Right atrium auricular region (tissue), 2 donors: ENCODE measurements at regions not wholly inside any gene's neighbourhood (a gene's known extent, or its start where the extent isn't known, plus 50 kb on each side); places are given as distances from the start of the nearest gene placed in this dataset.

ENCODE experiments used
- DNase-seq: peaks from one replicate; pipeline ENCODE4 v3.0.0-alpha.2; 2019; ENCODE audit warnings: low spot score
- H3K27ac ChIP-seq, 2 donors: fragments of 200-600 bp; sonication (generic); 1 replicate in 1 of 2; 2 replicates in 1 of 2; pipeline ENCODE4 v1.5.1; 2016 to 2019
- H3K27me3 ChIP-seq, 2 donors: fragments of 200-600 bp; sonication (generic); one replicate each; pipeline versions ENCODE4 v1.5.1 to v1.6.0; 2017 to 2019
- H3K36me3 ChIP-seq: fragments of 200-600 bp; sonication (generic); one replicate; pipeline ENCODE4 v1.5.1; 2016
- H3K4me1 ChIP-seq, 2 donors: fragments of 200-600 bp; sonication (generic); one replicate each; pipeline versions ENCODE4 v1.5.1 to v1.6.0; 2017 to 2019
- H3K4me3 ChIP-seq, 2 donors: fragments of 200-600 bp; sonication (generic); 1 replicate in 1 of 2; 2 replicates in 1 of 2; pipeline ENCODE4 v1.5.1; 2017 to 2019; ENCODE audit warnings: mild to moderate bottlenecking in 1 of 2, moderate library complexity in 1 of 2
- H3K9me3 ChIP-seq, 2 donors: fragments of 200-600 bp; sonication (generic); one replicate each; pipeline ENCODE4 v1.5.1; 2019
- CTCF ChIP-seq, 2 donors: fragments of 200-600 bp; sonication (generic); IDR thresholded peaks; one replicate each; pipeline ENCODE4 v1.5.1; 2019; ENCODE audit warnings: antibody characterized with exemption in 2 of 2

DNA sequence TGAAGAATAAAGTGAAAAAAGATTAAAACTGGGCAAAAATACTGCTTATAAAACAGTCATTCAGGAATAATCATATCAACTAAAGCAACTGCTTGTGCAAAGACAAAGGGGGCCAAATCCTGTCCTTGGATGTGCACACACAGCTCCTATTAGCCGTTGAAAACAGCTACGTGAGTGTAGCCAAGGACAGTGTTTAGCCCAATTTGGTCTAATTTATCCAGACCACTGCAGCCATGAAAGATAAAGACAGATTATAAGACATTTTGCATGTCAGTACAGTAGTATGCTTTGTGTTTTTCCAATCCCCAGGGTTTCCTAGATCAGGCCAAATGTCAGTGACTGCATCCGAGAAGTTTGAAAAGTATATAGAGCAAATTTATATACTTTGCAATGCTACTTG, 146.3 kb upstream of the PKN2 start:
- Histone ChIP-seq H3K4me1 (no peaks in the 10 kb centered on the region), H3K4me3 (no peak overlapping the region), H3K9me3 (no peaks in the 10 kb centered on the region), H3K27me3 (no peaks in the 10 kb centered on the region), H3K27ac (no peak overlapping the region), H3K36me3 (no peaks in the 10 kb centered on the region)
- TF ChIP-seq CTCF (IDR thresholded peaks at IDR 0.05): no peak
- no peak for DNase-seq

GRCh38 chr1:88538222-88538899, 145.7 kb upstream of the PKN2 start:
- DNase-seq: no peak
- no peaks in the 10 kb centered on the region for H3K36me3 ChIP-seq
- H3K4me3 ChIP-seq: no peak overlapping the region
- H3K27ac ChIP-seq: no peak overlapping the region
- H3K4me1 ChIP-seq: no peaks in the 10 kb centered on the region
- TF ChIP-seq CTCF (IDR thresholded peaks at IDR 0.05): no peak
- no peaks in the 10 kb centered on the region for H3K27me3 ChIP-seq
- H3K9me3 ChIP-seq: no peaks in the 10 kb centered on the region

DNA sequence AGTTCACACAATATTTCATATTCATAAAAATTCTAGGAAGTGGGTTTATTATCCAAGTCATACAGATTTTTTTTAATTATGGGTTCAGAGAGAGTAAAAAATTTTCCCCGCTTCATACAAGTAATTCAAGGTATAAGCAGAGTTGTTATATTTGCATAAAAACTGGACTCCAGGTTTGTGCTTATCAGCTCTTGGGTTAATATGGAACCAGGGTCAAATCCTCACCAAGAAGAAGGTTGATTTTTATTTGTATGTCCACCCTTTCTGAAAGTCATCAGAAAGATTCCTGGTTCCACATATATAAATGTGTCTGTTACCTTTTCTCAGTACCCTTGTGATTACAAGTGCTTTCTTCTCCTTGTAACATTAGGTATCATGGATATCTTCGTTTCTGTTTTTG, 143.8 kb upstream of the PKN2 start:
- H3K36me3 ChIP-seq: no peaks in the 10 kb centered on the region
- H3K4me3 ChIP-seq: no peak overlapping the region

DNA sequence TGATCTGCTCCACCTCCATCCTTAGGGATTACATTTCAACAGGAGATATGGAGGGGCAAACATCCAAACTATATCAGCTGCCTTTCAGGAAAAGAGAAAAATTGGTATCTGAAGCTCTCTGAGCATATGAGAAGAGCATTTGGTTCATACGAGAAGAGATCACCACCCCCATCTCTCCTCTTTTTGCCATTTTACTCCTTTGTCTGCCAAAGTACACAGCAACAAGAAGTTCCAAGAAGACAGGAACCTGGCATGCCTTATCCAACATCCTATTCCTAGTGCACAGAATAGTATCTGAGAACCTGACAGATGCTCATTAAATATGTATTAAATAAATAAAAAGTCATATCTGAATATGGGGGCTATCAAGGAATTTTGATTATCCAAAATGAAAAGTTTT, 142.5 kb upstream of the PKN2 start:
- H3K4me3 ChIP-seq: no peak overlapping the region
- H3K27me3 ChIP-seq: no peaks in the 10 kb centered on the region
- no peak for TF ChIP-seq CTCF (IDR thresholded peaks at IDR 0.05)
- H3K9me3 ChIP-seq: no peaks in the 10 kb centered on the region
- no peaks in the 10 kb centered on the region for H3K4me1 ChIP-seq
- no peak for DNase-seq
- H3K27ac ChIP-seq: no peak overlapping the region
- no peaks in the 10 kb centered on the region for H3K36me3 ChIP-seq

More for the DNA sequence above, 143.8 kb upstream of the PKN2 start:
- DNase-seq: no peak
- no peaks in the 10 kb centered on the region for H3K27me3 ChIP-seq
- H3K27ac ChIP-seq: no peak overlapping the region
- H3K4me1 ChIP-seq: no peaks in the 10 kb centered on the region
- H3K9me3 ChIP-seq: no peaks in the 10 kb centered on the region
- no peak for TF ChIP-seq CTCF (IDR thresholded peaks at IDR 0.05)

DNA sequence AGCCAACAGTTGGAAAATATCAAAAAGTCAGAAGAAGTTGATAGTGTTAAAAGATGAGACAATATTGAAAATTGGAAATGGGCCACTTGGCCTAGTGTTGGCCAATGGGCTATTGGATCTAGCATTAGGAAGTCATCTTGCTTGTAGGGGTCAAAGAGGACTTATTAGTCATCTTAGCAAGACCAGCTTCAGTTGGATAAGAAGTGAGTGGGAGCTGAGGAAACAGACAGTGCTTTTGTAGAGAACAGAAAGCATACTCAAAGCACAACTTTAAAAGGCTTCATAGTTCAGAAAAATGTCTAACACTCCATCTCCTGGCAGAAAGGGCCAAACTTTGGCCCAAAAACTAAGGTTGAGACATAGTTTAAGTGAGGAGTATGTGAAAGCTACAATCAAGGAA, 139.9 kb upstream of the PKN2 start:
- H3K4me1 ChIP-seq: no peaks in the 10 kb centered on the region
- no peaks in the 10 kb centered on the region for H3K9me3 ChIP-seq
- TF ChIP-seq CTCF (IDR thresholded peaks at IDR 0.05): no peak
- no peak overlapping the region for H3K27ac ChIP-seq
- H3K4me3 ChIP-seq: no peak overlapping the region
- no peaks in the 10 kb centered on the region for H3K36me3 ChIP-seq
- H3K27me3 ChIP-seq: no peaks in the 10 kb centered on the region
- DNase-seq: no peak

DNA sequence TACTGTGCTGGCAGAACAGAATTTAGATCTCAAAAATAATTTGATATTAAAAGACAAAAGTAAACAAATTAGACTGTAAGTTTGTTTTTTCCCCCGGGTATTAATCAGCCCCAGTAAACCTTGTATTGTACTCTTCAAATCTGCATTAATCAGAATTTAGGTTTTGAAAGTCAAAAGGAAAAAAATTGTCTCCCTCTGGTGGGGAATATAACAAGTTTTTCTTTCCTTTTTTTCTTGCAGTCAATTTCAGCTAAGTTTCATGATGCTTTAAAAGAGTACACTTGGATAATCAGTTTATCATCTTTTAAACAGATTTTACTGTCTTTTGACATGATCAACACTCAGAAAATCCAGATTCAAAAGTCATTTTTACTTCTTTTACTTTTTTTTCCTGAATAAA, 134.5 kb upstream of the PKN2 start:
- peak; percentile 18 to 51 for TF ChIP-seq CTCF (IDR thresholded peaks at IDR 0.05)
- no peaks in the 10 kb centered on the region for H3K4me1 ChIP-seq

More for the DNA sequence above, 134.5 kb upstream of the PKN2 start:
- no peaks in the 10 kb centered on the region for H3K9me3 ChIP-seq
- no peak for DNase-seq
- H3K27ac ChIP-seq: no peak overlapping the region
- H3K4me3 ChIP-seq: no peak overlapping the region
- H3K36me3 ChIP-seq: no peaks in the 10 kb centered on the region
- H3K27me3 ChIP-seq: no peaks in the 10 kb centered on the region
